Pancreas (tissue), 10 donors: ENCODE measurements at regions not wholly inside any gene's neighbourhood (a gene's known extent, or its start where the extent isn't known, plus 50 kb on each side); places are given as distances from the start of the nearest gene placed in this dataset.

Experiments used
- ATAC-seq, 4 donors: fragments of 200-7000 bp; cut with Tn5 transposase; one replicate each; pipeline versions ENCODE4 v1.8.0 to v1.9.1; 2020; ENCODE audit warnings: mild to moderate bottlenecking in 4 of 4, moderate library complexity in 4 of 4
- DNase-seq, 6 donors: peaks; one replicate each; pipeline ENCODE4 v3.0.0-alpha.2; 2020
- FAIRE-seq: peaks from 2 replicates; lab custom pipeline; 2012; peaks lifted over from hg19 to GRCh38; lab: Jason Lieb, UNC
- H3K27ac ChIP-seq, 4 donors: fragments of 200-600 bp; sonication (generic); 1 replicate in 3 of 4; 2 replicates in 1 of 4; pipeline versions ENCODE4 v1.5.0 to v1.8.0; 2020
- H3K27me3 ChIP-seq, 4 donors: fragments of 200-600 bp; one replicate each; pipeline ENCODE4 v1.8.0; 2021
- H3K36me3 ChIP-seq, 3 donors: fragments of 200-600 bp; sonication (generic) in 1 of 3; one replicate each; pipeline versions ENCODE4 v1.5.0 to v1.8.0; 2020 to 2021
- H3K4me1 ChIP-seq, 3 donors: fragments of 200-600 bp; one replicate each; pipeline ENCODE4 v1.8.0; 2021
- H3K4me3 ChIP-seq, 4 donors: fragments of 200-600 bp; sonication (generic) in 2 of 4; one replicate each; pipeline versions ENCODE4 v1.5.0 to v1.8.0; 2020 to 2021
- H3K9me3 ChIP-seq, 4 donors: fragments of 200-600 bp; one replicate each; pipeline ENCODE4 v1.8.0; 2021
- CTCF ChIP-seq, 4 donors: fragments of 200-600 bp; sonication (generic) in 3 of 4; IDR thresholded peaks; one replicate each; pipeline versions ENCODE4 v1.5.0 to v1.8.0; 2021; ENCODE audit warnings: antibody characterized with exemption in 4 of 4
- WGBS, 2 donors: extraction: QIAGEN DNeasy Blood & Tissue Kit; methylation state at CpG; one replicate each; pipeline ENCODE4 v1.1.7; 2013; 5-methylcytosine and 5-hydroxymethylcytosine counted together
- intact Hi-C, 3 donors: fragments of 100-400 bp; cut with DNase I; formaldehyde crosslinking; loops; one replicate each; pipeline versions ENCODE4 v1.11.1 to v1.14.2; 2022
- donor health status: healthy with polysubstance abuse.
- donor health status: DM: no; HTN: no; CAD: no; lungs with moderate emphysema.
- donor health status: DM: no; HTN: no; CAD: no.
- donor health status: control.
- donor health status: control.
- donor health status: Bipolar disorder and iron deficiency.
- donor health status: DM: yes; HTN: yes; CAD: no.
- donor health status: DM: no; HTN: no; CAD: no.
- donor health status: DM: no; HTN: no; CAD: no.
- donor health status: DM: yes; HTN: yes; CAD: no.

- intact Hi-C loops, result no loop called here
- Histone ChIP-seq H3K4me1 (no peaks in the 10 kb centered on the region), H3K27ac (no peak overlapping the region), H3K36me3 (no peaks in the 10 kb centered on the region), H3K9me3 (no peaks in the 10 kb centered on the region), H3K27me3 (no peaks in the 10 kb centered on the region), H3K4me3 (no peak overlapping the region)
- no peak for FAIRE-seq
- 41 to 44% methylated on average over 3 of the region's 3 CpGs for WGBS, 2 donors
- no peak for ATAC-seq
- DNase-seq, result no peak
- TF ChIP-seq CTCF (IDR thresholded peaks at IDR 0.05), result no peak
Measured at GRCh38 chr5:51208296-51208695, 175.0 kb upstream of the ISL1 start.

GRCh38 chr5:51214746-51215145 lies 168.5 kb upstream of the ISL1 start:
- DNase-seq (no peak), FAIRE-seq (no peak), ATAC-seq (no peak)
- intact Hi-C loops, result no loop called here
- Histone ChIP-seq H3K27me3 (no peaks in the 10 kb centered on the region), H3K4me3 (no peak overlapping the region), H3K4me1 (no peaks in the 10 kb centered on the region), H3K36me3 (no peaks in the 10 kb centered on the region), H3K9me3 (no peaks in the 10 kb centered on the region), H3K27ac (no peak overlapping the region)
- WGBS, 2 donors, result 33 to 44% methylated on average over 1 of the region's 1 CpG
- TF ChIP-seq CTCF (IDR thresholded peaks at IDR 0.05), result no peak

GRCh38 chr5:51225789-51226742 lies 157.2 kb upstream of the ISL1 start:
- Histone ChIP-seq H3K36me3 (no peaks in the 10 kb centered on the region), H3K4me3 (no peak overlapping the region), H3K4me1 (no peaks in the 10 kb centered on the region), H3K9me3 (peaks cover 0 to 3% (median 0%) of the 10 kb centered on the region in 4 donors), H3K27me3 (no peaks in the 10 kb centered on the region), H3K27ac (peak overlapping the region in 1 of 4 donors; percentile 7)
- ATAC-seq, result peak; percentile 58 to 78 (median 69)
- no peak for TF ChIP-seq CTCF (IDR thresholded peaks at IDR 0.05)
- no peak for FAIRE-seq
- WGBS, 2 donors, result 5% methylated on average over 4 of the region's 4 CpGs
- intact Hi-C loops, result no loop called here
- peak in 2 of 6 donors; percentile 10 to 13 for DNase-seq

GRCh38 chr5:51227963-51228470 lies 155.2 kb upstream of the ISL1 start:
- DNase-seq, result no peak
- H3K27me3 ChIP-seq, result no peaks in the 10 kb centered on the region
- intact Hi-C loops, result no loop called here

More at GRCh38 chr5:51227963-51228470, 155.2 kb upstream of the ISL1 start:
- Histone ChIP-seq H3K4me1 (no peaks in the 10 kb centered on the region), H3K27ac (no peak overlapping the region), H3K36me3 (no peaks in the 10 kb centered on the region), H3K9me3 (peaks cover 0 to 3% (median 0%) of the 10 kb centered on the region in 4 donors), H3K4me3 (no peak overlapping the region)
- WGBS, 2 donors, result 55 to 60% methylated on average over 5 of the region's 5 CpGs
- ATAC-seq (no peak), FAIRE-seq (no peak)
- TF ChIP-seq CTCF (IDR thresholded peaks at IDR 0.05), result no peak
